H1 (cell line): ENCODE measurements at regions not wholly inside any gene's neighbourhood (a gene's known extent, or its start where the extent isn't known, plus 50 kb on each side); places are given as distances from the start of the nearest gene placed in this dataset.

Experiments
- CHD2 ChIP-seq: IDR thresholded peaks from 2 replicates; pipeline ENCODE4 v1.6.1; 2012; ENCODE audit warnings: low read length, improper control_type of control experiment
- CTCF ChIP-seq, 3 experiments: IDR thresholded peaks; 1 replicate in 2 of 3; 2 replicates in 1 of 3; pipeline versions ENCODE4 v1.5.1 to v1.6.1; 2011; ENCODE audit warnings: low read length in 3 of 3, mild to moderate bottlenecking in 3 of 3, inconsistent platforms in 2 of 3, low read depth in 1 of 3, moderate library complexity in 1 of 3; ENCODE audit not compliant: insufficient read depth in 1 of 3; ENCODE audit errors: control extremely low read depth in 1 of 3
- EP300 ChIP-seq, 2 experiments: IDR thresholded peaks; 1 replicate in 1 of 2; 2 replicates in 1 of 2; pipeline ENCODE4 v1.6.1; 2011 to 2012; ENCODE audit warnings: low read depth in 2 of 2, low read length in 2 of 2, mild to moderate bottlenecking in 2 of 2, borderline replicate concordance in 1 of 2, inconsistent platforms in 1 of 2, moderate library complexity in 1 of 2
- KDM1A ChIP-seq: fragments of 200-600, 300-600 bp; sonication (generic); IDR thresholded peaks from 2 replicates; pipeline ENCODE4 v1.7.1; 2016; ENCODE audit warnings: mild to moderate bottlenecking, low read length, borderline replicate concordance
- MAFK ChIP-seq: IDR thresholded peaks from 2 replicates; pipeline ENCODE4 v1.6.1; 2012; ENCODE audit warnings: low read depth, mild to moderate bottlenecking, improper control_type of control experiment, low read length
- POLR2A ChIP-seq, 2 experiments: IDR thresholded peaks; 1 replicate in 1 of 2; 2 replicates in 1 of 2; pipeline ENCODE4 v1.6.1; 2011; ENCODE audit warnings: low read depth in 2 of 2, low read length in 2 of 2, mild to moderate bottlenecking in 2 of 2; ENCODE audit errors: control extremely low read depth in 1 of 2
- POLR2AphosphoS5 ChIP-seq: IDR thresholded peaks from 2 replicates; pipeline ENCODE4 v1.6.1; 2011; ENCODE audit warnings: low read depth, low read length
- RFX5 ChIP-seq: IDR thresholded peaks from 2 replicates; pipeline ENCODE4 v1.6.1; 2011; ENCODE audit warnings: low read depth, low read length, improper control_type of control experiment, borderline replicate concordance
- SIN3A ChIP-seq, 2 experiments: IDR thresholded peaks in 1 of 2; conservative IDR thresholded peaks in 1 of 2; 2 replicates each; pipeline ENCODE4 v1.6.1; 2011 to 2012; ENCODE audit warnings: low read length in 2 of 2, improper control_type of control experiment in 1 of 2, low read depth in 1 of 2, mild to moderate bottlenecking in 1 of 2
- TCF12 ChIP-seq: IDR thresholded peaks from 2 replicates; pipeline ENCODE4 v1.6.1; 2011; ENCODE audit warnings: low read depth, mild to moderate bottlenecking, low read length
- YY1 ChIP-seq: IDR thresholded peaks from 2 replicates; pipeline ENCODE4 v1.6.1; 2011; ENCODE audit warnings: low read depth, mild to moderate bottlenecking, low read length
- TF ChIP-seq, protein P1 (sequence below): IDR thresholded peaks from 2 replicates; pipeline ENCODE4 v1.6.1; 2011; ENCODE audit warnings: low read depth, mild to moderate bottlenecking, low read length; ENCODE audit not compliant: insufficient read depth
- TF ChIP-seq, protein P2 (sequence below): IDR thresholded peaks from 2 replicates; pipeline ENCODE4 v1.6.1; 2012; ENCODE audit warnings: inconsistent platforms

DNA sequence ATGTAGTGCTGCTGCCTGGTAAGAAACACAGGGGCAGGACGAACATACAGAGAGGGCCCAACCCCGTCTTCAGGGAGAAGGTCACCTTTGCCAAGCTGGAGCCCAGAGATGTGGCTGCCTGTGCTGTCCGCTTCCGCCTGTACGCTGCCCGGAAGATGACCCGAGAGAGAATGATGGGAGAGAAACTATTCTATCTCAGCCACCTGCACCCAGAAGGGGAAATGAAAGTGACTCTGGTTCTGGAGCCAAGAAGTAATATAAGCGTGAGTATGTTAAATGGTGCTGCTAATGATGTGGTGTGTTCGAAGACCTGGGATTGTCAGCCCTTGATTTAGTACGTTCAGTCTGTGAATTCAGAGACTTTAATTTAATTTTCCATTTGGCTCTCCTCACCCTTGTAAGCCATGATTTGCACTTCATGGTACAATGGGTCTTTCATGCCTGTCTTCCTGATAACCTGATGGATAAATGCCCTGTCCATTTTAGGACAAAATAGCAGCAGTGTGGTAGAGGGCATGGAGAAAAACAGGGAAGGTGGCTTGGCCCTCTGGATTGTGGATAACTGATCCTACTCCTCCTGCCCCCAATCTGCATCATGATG is 318.9 kb downstream of the SNAPC1 start:
- no peak for TF ChIP-seq CTCF (IDR thresholded peaks at IDR 0.05; ENCODE audit: control extremely low read depth in 1 of 3, insufficient read depth in 1 of 3, low read depth in 1 of 3, low read length in 3 of 3)
- TF ChIP-seq TCF12, result no peak
- TF ChIP-seq POLR2AphosphoS5, result no peak
- TF ChIP-seq YY1, result no peak
- no peak for TF ChIP-seq POLR2A (IDR thresholded peaks at IDR 0.05; ENCODE audit: control extremely low read depth in 1 of 2, low read depth in 2 of 2, low read length in 2 of 2)
- no peak for TF ChIP-seq MAFK
- no peak for TF ChIP-seq CHD2
- no peak for TF ChIP-seq RFX5
- TF ChIP-seq, protein P1, sequence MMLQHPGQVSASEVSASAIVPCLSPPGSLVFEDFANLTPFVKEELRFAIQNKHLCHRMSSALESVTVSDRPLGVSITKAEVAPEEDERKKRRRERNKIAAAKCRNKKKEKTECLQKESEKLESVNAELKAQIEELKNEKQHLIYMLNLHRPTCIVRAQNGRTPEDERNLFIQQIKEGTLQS, result no peak
- TF ChIP-seq, protein P2, sequence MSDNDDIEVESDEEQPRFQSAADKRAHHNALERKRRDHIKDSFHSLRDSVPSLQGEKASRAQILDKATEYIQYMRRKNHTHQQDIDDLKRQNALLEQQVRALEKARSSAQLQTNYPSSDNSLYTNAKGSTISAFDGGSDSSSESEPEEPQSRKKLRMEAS, result no peak
- no peak for TF ChIP-seq SIN3A (conservative IDR thresholded peaks at IDR 0.05 in 1 of 2, IDR thresholded peaks at IDR 0.05 in 1 of 2; ENCODE audit: low read depth in 1 of 2, low read length in 2 of 2)
- TF ChIP-seq KDM1A, result no peak
- TF ChIP-seq EP300 (IDR thresholded peaks at IDR 0.05; ENCODE audit: borderline replicate concordance in 1 of 2, low read depth in 2 of 2, low read length in 2 of 2), result no peak
